Body of pancreas (tissue), 4 donors: ENCODE measurements at regions not wholly inside any gene's neighbourhood (a gene's known extent, or its start where the extent isn't known, plus 50 kb on each side); places are given as distances from the start of the nearest gene placed in this dataset.

ENCODE experiments used
- ATAC-seq: fragments of 150-250 bp; one replicate; pipeline ENCODE4 v1.9.1; 2016
- DNase-seq, 4 donors: peaks; one replicate each; pipeline ENCODE4 v3.0.0-alpha.2; 2019
- H3K27ac ChIP-seq, 4 donors: fragments of 200-600 bp; sonication (generic); 1 replicate in 3 of 4; 2 replicates in 1 of 4; pipeline versions ENCODE4 v1.5.1 to v1.6.1; 2016 to 2019; ENCODE audit warnings: mild to moderate bottlenecking in 1 of 4, mixed read lengths in 1 of 4, moderate library complexity in 1 of 4
- H3K27me3 ChIP-seq, 2 donors: fragments of 200-600 bp; sonication (generic); one replicate each; pipeline ENCODE4 v1.6.0; 2016; ENCODE audit warnings: mild to moderate bottlenecking in 1 of 2
- H3K36me3 ChIP-seq, 2 donors: fragments of 200-600 bp; sonication (generic); replicated peaks in 1 of 2; 2 replicates each; pipeline ENCODE4 v1.5.1; 2016; ENCODE audit warnings: low read depth in 2 of 2; ENCODE audit not compliant: insufficient read depth in 1 of 2
- H3K4me1 ChIP-seq: fragments of 200-600 bp; sonication (generic); one replicate; pipeline ENCODE4 v1.6.0; 2016
- H3K4me3 ChIP-seq, 2 donors: fragments of 200-600 bp; sonication (generic); 1 replicate in 1 of 2; 2 replicates in 1 of 2; pipeline ENCODE4 v1.5.1; 2016 to 2019
- H3K9me3 ChIP-seq, 3 donors: fragments of 200-600 bp; sonication (generic); 1 replicate in 2 of 3; 2 replicates in 1 of 3; pipeline ENCODE4 v1.5.1; 2016
- POLR2A ChIP-seq, 3 donors: fragments of 450-650 bp; IDR thresholded peaks; one replicate each; pipeline ENCODE4 v1.6.1; 2016; ENCODE audit warnings: antibody characterized with exemption in 3 of 3, mild to moderate bottlenecking in 2 of 3
- WGBS, 2 donors: methylation state at CpG; one replicate each; pipeline ENCODE4 v1.1.5; 2017; 5-methylcytosine and 5-hydroxymethylcytosine counted together
- intact Hi-C: fragments of 100-400 bp; cut with DNase I; formaldehyde crosslinking; loops from one replicate; pipeline ENCODE4 v1.15.1; 2023
- TF ChIP-seq, protein P1 (sequence below), 7 experiments: fragments of 450-650 bp in 4 of 7; fragments of 200-600 bp in 3 of 7; sonication (generic) in 3 of 7; IDR thresholded peaks; one replicate each; pipeline ENCODE4 v1.5.1; 2016 to 2019; ENCODE audit warnings: antibody characterized with exemption in 7 of 7

DNA sequence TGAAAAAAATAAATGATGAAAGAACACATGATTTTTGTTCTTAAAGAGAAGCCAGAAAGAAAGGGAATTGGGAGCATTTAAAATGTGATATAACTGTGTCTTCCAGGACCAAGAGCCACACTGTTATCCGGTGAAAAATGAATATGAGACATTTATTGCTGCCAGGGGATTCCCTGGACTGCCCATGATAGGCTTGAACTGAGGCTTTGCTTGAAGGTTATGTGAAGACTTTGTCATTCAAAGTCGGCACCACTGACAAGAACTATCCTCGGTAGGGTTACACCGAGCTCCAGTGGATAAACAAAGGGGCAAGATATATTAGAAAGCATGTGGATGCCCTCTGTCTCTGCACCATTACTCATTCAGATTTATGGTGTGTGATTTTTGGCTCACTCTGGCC is 125.4 kb upstream of the MINDY3 start:
- no peaks in the 10 kb centered on the region for H3K9me3 ChIP-seq
- H3K4me1 ChIP-seq, result no peaks in the 10 kb centered on the region
- no peaks in the 10 kb centered on the region for H3K27me3 ChIP-seq
- TF ChIP-seq, protein P1, sequence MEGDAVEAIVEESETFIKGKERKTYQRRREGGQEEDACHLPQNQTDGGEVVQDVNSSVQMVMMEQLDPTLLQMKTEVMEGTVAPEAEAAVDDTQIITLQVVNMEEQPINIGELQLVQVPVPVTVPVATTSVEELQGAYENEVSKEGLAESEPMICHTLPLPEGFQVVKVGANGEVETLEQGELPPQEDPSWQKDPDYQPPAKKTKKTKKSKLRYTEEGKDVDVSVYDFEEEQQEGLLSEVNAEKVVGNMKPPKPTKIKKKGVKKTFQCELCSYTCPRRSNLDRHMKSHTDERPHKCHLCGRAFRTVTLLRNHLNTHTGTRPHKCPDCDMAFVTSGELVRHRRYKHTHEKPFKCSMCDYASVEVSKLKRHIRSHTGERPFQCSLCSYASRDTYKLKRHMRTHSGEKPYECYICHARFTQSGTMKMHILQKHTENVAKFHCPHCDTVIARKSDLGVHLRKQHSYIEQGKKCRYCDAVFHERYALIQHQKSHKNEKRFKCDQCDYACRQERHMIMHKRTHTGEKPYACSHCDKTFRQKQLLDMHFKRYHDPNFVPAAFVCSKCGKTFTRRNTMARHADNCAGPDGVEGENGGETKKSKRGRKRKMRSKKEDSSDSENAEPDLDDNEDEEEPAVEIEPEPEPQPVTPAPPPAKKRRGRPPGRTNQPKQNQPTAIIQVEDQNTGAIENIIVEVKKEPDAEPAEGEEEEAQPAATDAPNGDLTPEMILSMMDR (IDR thresholded peaks at IDR 0.05), result no peak
- no peak for TF ChIP-seq POLR2A (IDR thresholded peaks at IDR 0.05)
- H3K4me3 ChIP-seq, result no peak overlapping the region
- H3K36me3 ChIP-seq, result no peaks in the 10 kb centered on the region
- intact Hi-C loops, result no loop called here
- ATAC-seq (no peak), DNase-seq (no peak)
- 58 to 62% methylated on average over 4 of the region's 4 CpGs for WGBS, 2 donors
- H3K27ac ChIP-seq, result no peak overlapping the region

DNA sequence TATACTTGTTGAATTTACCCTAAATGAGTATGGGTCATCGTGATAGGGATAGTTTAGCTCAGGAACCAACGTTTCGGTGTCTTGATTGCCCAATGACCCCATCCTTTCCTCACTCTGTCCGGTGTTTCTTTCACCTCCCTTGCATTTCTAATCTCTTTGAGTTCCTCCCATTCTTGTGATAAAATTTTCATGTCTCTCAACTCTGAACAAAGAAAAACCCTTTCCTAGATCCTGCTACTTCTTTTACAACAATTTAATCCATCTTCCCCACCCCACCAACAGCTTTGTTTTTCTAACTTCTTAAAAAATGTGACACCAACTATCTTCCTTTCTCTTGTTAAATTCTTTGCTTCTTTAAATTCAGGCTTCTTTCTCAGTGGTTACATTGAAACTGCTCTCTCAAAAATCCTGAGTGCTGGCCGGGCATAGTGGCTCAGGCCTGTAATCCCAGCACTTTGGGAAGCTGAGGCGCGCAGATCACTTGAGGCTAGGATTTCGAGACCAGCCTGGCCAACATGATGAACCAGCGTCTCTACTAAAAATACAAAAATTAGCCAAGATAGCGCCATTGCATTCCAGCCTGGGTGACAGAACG is 130.3 kb upstream of the MINDY3 start:
- H3K9me3 ChIP-seq, result no peaks in the 10 kb centered on the region
- WGBS, 2 donors, result 60% methylated on average over 11 of the region's 11 CpGs
- no peaks in the 10 kb centered on the region for H3K27me3 ChIP-seq
- TF ChIP-seq, protein P1 (IDR thresholded peaks at IDR 0.05), result no peak
- no peak for TF ChIP-seq POLR2A (IDR thresholded peaks at IDR 0.05)
- H3K27ac ChIP-seq, result no peak overlapping the region
- ATAC-seq, result no peak
- H3K4me1 ChIP-seq, result no peaks in the 10 kb centered on the region
- no peaks in the 10 kb centered on the region for H3K36me3 ChIP-seq
- intact Hi-C loops, result no loop called here
- no peak overlapping the region for H3K4me3 ChIP-seq
- DNase-seq, result no peak

DNA sequence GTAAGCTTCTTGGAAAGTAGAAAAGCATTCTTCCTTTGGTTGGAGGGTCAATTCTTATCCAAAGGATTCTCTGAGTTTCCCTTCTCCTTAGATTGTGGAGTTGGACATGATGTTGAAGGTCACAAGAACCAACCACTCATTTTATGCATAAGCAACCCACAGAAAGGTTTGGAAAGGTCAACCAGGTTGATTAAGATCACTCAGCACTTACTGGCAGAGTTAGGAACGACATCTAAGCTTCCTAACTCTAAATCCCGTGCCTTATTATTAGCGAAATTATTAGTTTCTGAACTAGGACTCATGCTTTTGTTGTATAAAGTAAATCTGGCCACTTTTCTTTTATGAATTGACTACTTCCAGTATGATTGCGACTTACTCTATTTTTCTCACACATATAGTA is 137.0 kb upstream of the MINDY3 start:
- no peaks in the 10 kb centered on the region for H3K4me1 ChIP-seq

DNA sequence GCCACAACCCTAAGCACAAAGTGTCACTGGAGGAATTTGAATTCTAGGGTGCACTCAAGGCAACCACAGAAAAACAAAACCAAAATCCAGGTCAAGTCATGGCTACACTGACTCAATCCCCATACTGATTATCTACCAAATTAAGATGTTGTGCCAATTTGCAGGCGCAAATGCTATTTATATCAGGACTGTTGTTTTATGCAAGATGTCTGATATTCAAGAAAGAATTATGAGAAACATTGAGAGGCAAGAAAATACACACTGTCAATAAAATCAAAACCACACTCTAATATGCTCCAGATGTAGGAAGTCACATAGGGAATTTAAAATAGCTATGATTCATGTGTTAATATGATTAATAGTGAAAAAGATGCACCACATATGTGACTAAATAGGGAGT is 141.3 kb upstream of the MINDY3 start:
- no peak overlapping the region for H3K4me3 ChIP-seq
- no peak for DNase-seq
- TF ChIP-seq, protein P1 (IDR thresholded peaks at IDR 0.05), result no peak
- no peak for TF ChIP-seq POLR2A (IDR thresholded peaks at IDR 0.05)
- H3K27me3 ChIP-seq, result no peaks in the 10 kb centered on the region
- intact Hi-C loops, result no loop called here
- H3K27ac ChIP-seq, result no peak overlapping the region
- H3K4me1 ChIP-seq, result no peaks in the 10 kb centered on the region
- no peaks in the 10 kb centered on the region for H3K36me3 ChIP-seq
- H3K9me3 ChIP-seq, result peaks cover 0 to 6% (median 0%) of the 10 kb centered on the region in 3 donors
- ATAC-seq, result no peak
- WGBS, 2 donors, result 75 to 90% methylated on average over 1 of the region's 1 CpG

More for the DNA sequence above, 137.0 kb upstream of the MINDY3 start:
- no peaks in the 10 kb centered on the region for H3K27me3 ChIP-seq
- H3K36me3 ChIP-seq, result no peaks in the 10 kb centered on the region
- ATAC-seq, result no peak
- H3K27ac ChIP-seq, result no peak overlapping the region
- intact Hi-C loops, result no loop called here
- H3K4me3 ChIP-seq, result no peak overlapping the region
- peaks cover 0 to 6% (median 0%) of the 10 kb centered on the region in 3 donors for H3K9me3 ChIP-seq
- 46 to 52% methylated on average over 4 of the region's 4 CpGs for WGBS, 2 donors
- TF ChIP-seq POLR2A (IDR thresholded peaks at IDR 0.05), result no peak
- TF ChIP-seq, protein P1 (IDR thresholded peaks at IDR 0.05), result no peak
- DNase-seq, result no peak

DNA sequence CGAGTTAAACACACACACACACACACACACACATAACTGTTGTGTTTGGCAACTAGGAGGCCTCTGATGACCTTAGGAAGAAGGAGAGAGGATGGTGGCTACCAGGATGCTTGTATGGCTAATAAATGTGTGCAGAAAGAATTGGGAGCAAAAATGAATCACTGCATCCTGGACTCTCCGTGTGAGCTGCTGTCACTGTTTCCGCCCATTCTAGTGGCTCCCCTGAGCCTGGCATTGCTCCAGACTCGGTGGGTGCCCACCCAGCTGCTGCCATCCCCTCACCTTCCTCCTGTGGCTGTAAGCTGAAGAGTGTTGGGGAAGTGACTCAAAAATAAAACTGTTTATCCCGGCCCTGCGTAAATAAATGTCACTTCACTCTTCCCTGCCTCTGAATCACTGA is 149.5 kb upstream of the MINDY3 start:
- ATAC-seq, result no peak
- no peak for DNase-seq
- H3K4me1 ChIP-seq, result no peaks in the 10 kb centered on the region
- H3K4me3 ChIP-seq, result no peak overlapping the region
- 47 to 69% methylated on average over 6 of the region's 6 CpGs for WGBS, 2 donors
- intact Hi-C loops, result no loop called here
- no peak for TF ChIP-seq POLR2A (IDR thresholded peaks at IDR 0.05)
- TF ChIP-seq, protein P1 (IDR thresholded peaks at IDR 0.05), result no peak
- no peaks in the 10 kb centered on the region for H3K27me3 ChIP-seq
- no peaks in the 10 kb centered on the region for H3K9me3 ChIP-seq
- H3K36me3 ChIP-seq, result no peaks in the 10 kb centered on the region
- no peak overlapping the region for H3K27ac ChIP-seq
